ENCODE measurements at regions not wholly inside any gene's neighbourhood (a gene's known extent, or its start where the extent isn't known, plus 50 kb on each side); places are given as distances from the start of the nearest gene placed in this dataset.

GRCh38 chr1:184150776-184151531, 99.4 kb downstream of the TSEN15 start:
- TF ChIP-seq CTCF (IDR thresholded peaks at IDR 0.05) (no peak), POLR2A (IDR thresholded peaks at IDR 0.05) (no peak), EP300 (IDR thresholded peaks at IDR 0.05) (no peak)
